Type B pancreatic cell (in vitro differentiated cells): ENCODE measurements at regions not wholly inside any gene's neighbourhood (a gene's known extent, or its start where the extent isn't known, plus 50 kb on each side); places are given as distances from the start of the nearest gene placed in this dataset.

Source experiments
- DNase-seq: peaks from one replicate; pipeline ENCODE4 v3.0.0; 2021; ENCODE audit warnings: mixed read lengths; ENCODE audit not compliant: unreplicated experiment; ENCODE audit errors: extremely low spot score
- H3K27ac Mint-ChIP-seq: 2 replicates; pipeline ENCODE4 v1.8.0; 2021; ENCODE audit warnings: mild to moderate bottlenecking, mixed read lengths
- H3K27me3 Mint-ChIP-seq: 2 replicates; pipeline ENCODE4 v1.8.0; 2021; ENCODE audit warnings: mixed read lengths
- H3K36me3 Mint-ChIP-seq: 2 replicates; pipeline ENCODE4 v1.8.0; 2021; ENCODE audit warnings: mixed read lengths
- H3K4me1 Mint-ChIP-seq: one replicate; pipeline ENCODE4 v1.8.0; 2021; ENCODE audit warnings: mixed read lengths; ENCODE audit not compliant: unreplicated experiment
- H3K4me3 Mint-ChIP-seq: 2 replicates; pipeline ENCODE4 v1.8.0; 2021; ENCODE audit warnings: mild to moderate bottlenecking, mixed read lengths
- H3K9me3 Mint-ChIP-seq: 2 replicates; pipeline ENCODE4 v1.8.0; 2021; ENCODE audit warnings: mixed read lengths
- CTCF ChIP-seq: fragments of 200-600 bp; sonication (generic); conservative IDR thresholded peaks from 2 replicates; pipeline ENCODE4 v1.5.0; 2021; ENCODE audit warnings: antibody characterized with exemption, mild to moderate bottlenecking

- Mint-ChIP-seq H3K9me3 (peaks cover 4% of the 10 kb centered on the region), H3K4me3 (no peak overlapping the region), H3K4me1 (peaks cover 5% of the 10 kb centered on the region), H3K27me3 (no peaks in the 10 kb centered on the region), H3K27ac (no peak overlapping the region), H3K36me3 (no peaks in the 10 kb centered on the region)
- no peak for TF ChIP-seq CTCF
- no peak for DNase-seq
Observed at GRCh38 chr1:87592156-87592555, 263.5 kb downstream of the LMO4 start.

DNA sequence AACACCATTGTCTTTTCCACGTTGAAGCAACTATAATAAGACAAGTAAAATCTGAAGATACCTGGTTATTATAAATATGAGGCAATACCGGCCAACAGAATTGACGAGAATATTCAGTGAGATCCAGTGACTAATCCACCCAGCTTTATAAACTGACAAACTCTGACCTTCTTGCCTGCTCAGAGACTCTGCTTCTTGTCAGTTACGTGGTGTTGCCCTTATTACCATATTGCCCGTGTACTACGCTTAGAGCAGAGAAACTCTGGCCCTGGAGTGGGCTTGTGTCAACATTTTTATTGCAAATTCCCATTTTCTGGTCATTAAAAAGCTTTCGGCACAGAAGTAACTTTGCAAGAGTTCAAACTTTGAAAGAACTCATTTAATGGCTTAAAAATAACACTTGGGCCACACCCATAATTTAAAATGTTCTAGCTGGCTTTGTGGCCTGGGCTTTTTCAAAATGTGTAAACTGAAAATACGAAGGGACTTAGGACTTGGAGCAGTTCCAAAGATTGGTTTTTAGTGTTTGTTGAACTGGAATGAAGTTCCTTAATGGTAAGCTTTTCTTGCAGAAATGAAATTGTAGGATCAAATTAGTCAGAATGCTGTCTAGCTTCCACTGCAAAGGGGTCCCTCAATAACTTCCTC lies 266.2 kb downstream of the LMO4 start:
- peaks cover 21% of the 10 kb centered on the region for H3K4me1 Mint-ChIP-seq

DNA sequence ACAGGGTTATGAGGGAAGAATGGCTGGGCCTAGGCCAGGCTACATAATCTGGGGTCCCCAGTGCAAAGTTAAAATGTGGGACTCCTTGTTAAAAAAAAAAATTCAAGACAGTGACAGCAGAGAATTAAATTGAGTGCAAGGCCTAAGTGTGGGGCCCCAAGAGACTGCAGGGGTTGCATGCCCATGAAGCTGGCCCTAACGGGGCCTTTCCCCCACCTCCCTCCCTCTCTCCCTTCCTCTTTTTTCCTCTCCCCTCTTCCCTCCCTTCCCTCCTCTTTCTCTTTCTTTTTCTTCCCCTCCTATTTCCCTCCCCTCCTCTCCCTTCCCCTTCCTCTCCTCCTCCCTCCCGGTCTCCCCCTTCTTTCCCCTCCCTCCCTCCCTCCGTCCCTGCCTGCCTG lies 266.7 kb downstream of the LMO4 start:
- Mint-ChIP-seq H3K9me3 (peaks cover 4% of the 10 kb centered on the region), H3K27me3 (no peaks in the 10 kb centered on the region), H3K4me3 (no peak overlapping the region), H3K27ac (no peak overlapping the region), H3K4me1 (peaks cover 25% of the 10 kb centered on the region), H3K36me3 (no peaks in the 10 kb centered on the region)
- DNase-seq = no peak
- no peak for TF ChIP-seq CTCF

More for the DNA sequence above, 266.2 kb downstream of the LMO4 start:
- DNase-seq = no peak
- no peak overlapping the region for H3K27ac Mint-ChIP-seq
- H3K9me3 Mint-ChIP-seq = peaks cover 4% of the 10 kb centered on the region
- no peaks in the 10 kb centered on the region for H3K27me3 Mint-ChIP-seq
- H3K4me3 Mint-ChIP-seq = no peak overlapping the region
- H3K36me3 Mint-ChIP-seq = no peaks in the 10 kb centered on the region
- no peak for TF ChIP-seq CTCF

GRCh38 chr1:87598429-87598828 lies 269.7 kb downstream of the LMO4 start:
- no peak overlapping the region for H3K27ac Mint-ChIP-seq
- no peak for DNase-seq
- no peaks in the 10 kb centered on the region for H3K9me3 Mint-ChIP-seq
- no peak overlapping the region for H3K4me3 Mint-ChIP-seq
- no peaks in the 10 kb centered on the region for H3K27me3 Mint-ChIP-seq
- H3K4me1 Mint-ChIP-seq = peaks cover 37% of the 10 kb centered on the region
- peak; percentile 38 for TF ChIP-seq CTCF
- no peaks in the 10 kb centered on the region for H3K36me3 Mint-ChIP-seq

DNA sequence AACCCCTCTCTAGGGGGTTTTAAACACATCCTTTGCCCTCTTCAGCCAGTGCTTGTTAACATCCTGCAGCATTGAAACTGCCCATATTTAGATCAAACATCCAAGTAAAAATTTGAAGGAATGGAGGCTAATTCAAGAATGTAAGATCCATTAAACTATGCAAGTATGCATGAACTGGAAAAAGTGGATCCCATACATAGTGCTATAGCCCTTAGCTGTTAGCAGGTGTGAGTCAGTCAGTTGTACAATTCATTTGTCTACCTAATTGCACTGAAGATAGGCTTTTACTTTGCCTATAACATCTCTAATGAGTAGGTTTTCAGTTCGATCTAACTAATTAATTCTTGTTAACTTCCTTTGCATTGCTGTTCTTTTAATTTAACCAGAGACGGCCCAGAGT lies 270.9 kb downstream of the LMO4 start:
- Mint-ChIP-seq H3K27ac (no peak overlapping the region), H3K4me1 (peaks cover 43% of the 10 kb centered on the region), H3K9me3 (peaks cover 6% of the 10 kb centered on the region), H3K36me3 (no peaks in the 10 kb centered on the region), H3K27me3 (no peaks in the 10 kb centered on the region), H3K4me3 (no peak overlapping the region)
- no peak for DNase-seq
- no peak for TF ChIP-seq CTCF
